ENCODE measurements at regions not wholly inside any gene's neighbourhood (a gene's known extent, or its start where the extent isn't known, plus 50 kb on each side); places are given as distances from the start of the nearest gene placed in this dataset.
A peak's percentile ranks its signal among the peaks of the same experiment; 100 is the strongest.

DNA sequence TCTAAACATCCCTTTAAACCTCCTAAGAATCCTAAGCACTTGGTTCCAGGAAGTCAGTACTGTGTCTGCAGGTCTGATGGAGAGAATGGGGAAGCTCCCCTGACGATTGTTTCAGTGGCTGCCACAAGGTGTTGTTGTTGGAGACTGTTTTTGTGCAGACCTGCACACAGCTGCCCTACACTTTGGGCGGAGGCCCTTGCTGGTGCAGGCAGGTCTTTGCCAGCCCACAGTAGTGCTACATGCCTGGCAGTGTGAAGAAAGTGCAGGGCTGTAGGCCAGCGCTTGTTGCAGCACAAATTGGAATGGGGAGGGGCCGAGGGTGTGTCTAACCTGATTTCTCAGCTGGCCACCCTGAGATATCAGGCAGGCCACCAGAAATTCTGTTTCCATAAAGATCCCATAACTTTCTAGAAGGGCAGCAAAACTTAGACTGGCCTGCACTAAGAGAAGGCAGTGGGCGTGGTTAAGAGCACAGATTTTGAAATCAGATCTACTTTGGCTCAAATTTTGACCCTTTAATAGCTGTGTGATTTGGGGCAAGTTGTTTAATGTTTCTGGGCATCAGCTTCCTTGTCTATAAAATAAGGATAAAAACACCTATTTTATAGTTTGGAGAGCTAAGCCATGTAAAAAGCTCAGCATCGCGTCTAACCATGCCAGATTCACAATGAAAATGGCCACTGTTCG lies 83.7 kb upstream of the SLC1A4 start:
- H3K27me3 ChIP-seq = no peaks in the 10 kb centered on the region
- peaks cover 31% of the 10 kb centered on the region for H3K4me1 ChIP-seq
- H3K9me3 ChIP-seq = no peaks in the 10 kb centered on the region
- no peak for TF ChIP-seq EP300 (IDR thresholded peaks at IDR 0.05)
- TF ChIP-seq POLR2A (IDR thresholded peaks at IDR 0.05) = no peak
- TF ChIP-seq, protein P1, sequence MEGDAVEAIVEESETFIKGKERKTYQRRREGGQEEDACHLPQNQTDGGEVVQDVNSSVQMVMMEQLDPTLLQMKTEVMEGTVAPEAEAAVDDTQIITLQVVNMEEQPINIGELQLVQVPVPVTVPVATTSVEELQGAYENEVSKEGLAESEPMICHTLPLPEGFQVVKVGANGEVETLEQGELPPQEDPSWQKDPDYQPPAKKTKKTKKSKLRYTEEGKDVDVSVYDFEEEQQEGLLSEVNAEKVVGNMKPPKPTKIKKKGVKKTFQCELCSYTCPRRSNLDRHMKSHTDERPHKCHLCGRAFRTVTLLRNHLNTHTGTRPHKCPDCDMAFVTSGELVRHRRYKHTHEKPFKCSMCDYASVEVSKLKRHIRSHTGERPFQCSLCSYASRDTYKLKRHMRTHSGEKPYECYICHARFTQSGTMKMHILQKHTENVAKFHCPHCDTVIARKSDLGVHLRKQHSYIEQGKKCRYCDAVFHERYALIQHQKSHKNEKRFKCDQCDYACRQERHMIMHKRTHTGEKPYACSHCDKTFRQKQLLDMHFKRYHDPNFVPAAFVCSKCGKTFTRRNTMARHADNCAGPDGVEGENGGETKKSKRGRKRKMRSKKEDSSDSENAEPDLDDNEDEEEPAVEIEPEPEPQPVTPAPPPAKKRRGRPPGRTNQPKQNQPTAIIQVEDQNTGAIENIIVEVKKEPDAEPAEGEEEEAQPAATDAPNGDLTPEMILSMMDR (IDR thresholded peaks at IDR 0.05) = no peak
- TF ChIP-seq POLR2AphosphoS5 (IDR thresholded peaks at IDR 0.05) = peak in 1 of 3 donors; percentile 41
- no peak overlapping the region for H3K4me3 ChIP-seq
- 60% methylated on average over 7 of the region's 8 CpGs for WGBS
- H3K27ac ChIP-seq = no peak overlapping the region
- peak in 1 of 2 donors; percentile 49 for DNase-seq (ENCODE audit: low spot score in 2 of 2)
- H3K36me3 ChIP-seq = no peaks in the 10 kb centered on the region

DNA sequence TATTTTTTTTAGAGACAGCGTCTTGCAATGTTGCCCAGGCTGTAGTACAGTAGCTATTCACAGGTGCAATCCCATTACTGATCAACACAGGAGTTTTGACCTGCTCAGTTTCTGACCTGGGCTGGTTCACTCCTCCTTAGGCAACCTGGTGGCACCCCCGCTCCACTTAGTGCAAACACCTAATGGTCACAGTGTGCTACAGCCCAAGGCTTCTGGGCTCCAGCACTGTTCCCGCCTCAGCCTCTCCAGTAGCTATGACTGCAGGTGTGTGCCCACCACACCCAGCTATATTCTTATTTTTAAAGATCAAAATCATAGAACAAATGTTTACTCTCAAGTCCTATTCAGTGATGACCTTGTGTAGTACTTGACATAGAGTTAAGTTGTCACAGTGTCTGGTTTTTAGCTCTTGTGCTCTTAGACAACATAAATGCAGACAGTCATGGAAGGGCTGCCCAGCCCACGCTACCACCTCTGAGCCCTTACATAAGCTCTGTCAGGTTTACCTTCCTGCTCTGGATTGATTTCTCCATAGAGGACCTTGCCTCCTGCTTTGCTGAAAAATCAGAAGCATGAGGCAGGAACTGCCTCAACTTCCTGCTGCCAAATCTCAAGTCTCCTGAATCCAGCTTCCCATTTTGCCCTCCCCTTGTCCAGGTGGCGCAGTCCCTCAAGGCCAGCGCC lies 82.2 kb upstream of the SLC1A4 start:
- Histone ChIP-seq H3K9me3 (no peaks in the 10 kb centered on the region), H3K27ac (no peak overlapping the region), H3K4me1 (peaks cover 35% of the 10 kb centered on the region), H3K27me3 (no peaks in the 10 kb centered on the region), H3K36me3 (no peaks in the 10 kb centered on the region), H3K4me3 (no peak overlapping the region)
- 93% methylated on average over 6 of the region's 6 CpGs for WGBS
- no peak for DNase-seq (ENCODE audit: low spot score in 2 of 2)
- TF ChIP-seq POLR2A (IDR thresholded peaks at IDR 0.05) = no peak
- no peak for TF ChIP-seq POLR2AphosphoS5 (IDR thresholded peaks at IDR 0.05)
- TF ChIP-seq, protein P1 (IDR thresholded peaks at IDR 0.05) = no peak
- TF ChIP-seq EP300 (IDR thresholded peaks at IDR 0.05) = no peak

DNA sequence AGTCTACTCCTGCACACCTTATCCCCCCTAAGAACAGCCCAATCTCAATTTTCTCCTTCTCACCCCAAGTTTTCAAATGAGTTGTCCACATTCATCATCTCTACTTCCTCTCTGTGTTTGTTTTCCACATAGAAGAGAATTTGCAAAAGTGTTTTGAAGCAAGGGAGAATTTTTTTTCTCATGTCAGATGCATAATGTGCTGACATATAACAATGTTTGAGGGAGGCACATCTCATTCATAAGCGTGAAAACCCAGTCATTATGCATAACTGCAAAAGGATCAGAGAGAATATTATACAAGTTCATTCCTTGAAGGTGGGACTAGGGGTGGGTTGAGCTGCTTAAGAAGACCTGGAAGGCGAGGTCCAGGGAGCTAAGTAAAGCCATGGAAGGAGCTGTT lies 80.8 kb upstream of the SLC1A4 start:
- Histone ChIP-seq H3K4me3 (no peak overlapping the region), H3K9me3 (no peaks in the 10 kb centered on the region), H3K36me3 (no peaks in the 10 kb centered on the region), H3K27ac (no peak overlapping the region), H3K27me3 (no peaks in the 10 kb centered on the region), H3K4me1 (peaks cover 35% of the 10 kb centered on the region)
- DNase-seq (ENCODE audit: low spot score in 2 of 2) = no peak
- 98% methylated on average over 2 of the region's 2 CpGs for WGBS
- no peak for TF ChIP-seq EP300 (IDR thresholded peaks at IDR 0.05)
- TF ChIP-seq POLR2AphosphoS5 (IDR thresholded peaks at IDR 0.05) = no peak
- TF ChIP-seq POLR2A (IDR thresholded peaks at IDR 0.05) = no peak
- TF ChIP-seq, protein P1 (IDR thresholded peaks at IDR 0.05) = no peak

DNA sequence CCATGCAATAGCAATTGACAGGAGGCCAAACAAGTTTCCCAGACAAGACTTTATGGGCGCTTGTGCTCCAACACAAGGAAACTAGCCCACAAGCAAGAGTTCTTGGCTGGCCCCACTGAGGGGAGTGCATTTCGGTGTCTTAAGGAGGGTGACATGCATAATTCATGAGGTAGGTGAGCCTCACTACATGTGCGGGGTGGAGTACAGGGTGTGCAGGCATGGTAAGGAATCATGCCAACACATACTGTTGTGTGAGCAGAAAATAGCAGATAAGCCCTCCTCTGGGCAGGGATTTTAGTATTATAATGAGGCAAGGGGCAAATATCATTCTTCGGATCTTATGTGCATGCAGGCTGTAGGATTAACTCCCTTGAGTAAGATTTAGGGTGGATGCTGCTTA lies 78.7 kb upstream of the SLC1A4 start:
- Histone ChIP-seq H3K4me1 (peaks cover 15% of the 10 kb centered on the region), H3K36me3 (no peaks in the 10 kb centered on the region), H3K27me3 (no peaks in the 10 kb centered on the region), H3K9me3 (no peaks in the 10 kb centered on the region), H3K27ac (no peak overlapping the region), H3K4me3 (no peak overlapping the region)
- WGBS = 54% methylated on average over 4 of the region's 4 CpGs
- no peak for DNase-seq (ENCODE audit: low spot score in 2 of 2)
- TF ChIP-seq EP300 (IDR thresholded peaks at IDR 0.05) (no peak), POLR2A (IDR thresholded peaks at IDR 0.05) (no peak), POLR2AphosphoS5 (IDR thresholded peaks at IDR 0.05) (no peak)
- TF ChIP-seq, protein P1 (IDR thresholded peaks at IDR 0.05) = no peak

DNA sequence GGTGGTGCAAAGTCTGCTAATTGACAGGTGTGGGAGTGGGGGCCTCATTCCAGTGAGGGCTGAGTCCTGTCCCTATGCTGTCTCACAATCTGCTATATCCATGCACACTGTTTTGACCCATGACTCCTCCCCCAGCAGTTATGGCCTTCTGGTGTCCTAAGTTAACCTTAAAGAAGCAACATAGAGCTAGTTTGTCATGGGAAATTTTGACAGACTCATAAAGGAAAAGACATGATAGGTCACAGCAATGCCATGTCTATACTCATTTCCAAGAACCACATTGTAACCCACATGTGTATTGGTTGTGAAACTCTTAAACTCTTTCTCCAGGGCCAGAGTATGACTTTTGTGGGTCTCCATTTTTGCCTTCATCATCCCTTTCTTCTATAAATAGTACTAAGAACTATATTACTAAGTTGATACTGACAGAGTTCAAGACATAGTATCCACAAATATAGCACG lies 78.2 kb upstream of the SLC1A4 start:
- peaks cover 10% of the 10 kb centered on the region for H3K4me1 ChIP-seq
- no peaks in the 10 kb centered on the region for H3K9me3 ChIP-seq
- no peak for DNase-seq (ENCODE audit: low spot score in 2 of 2)
- H3K27me3 ChIP-seq = no peaks in the 10 kb centered on the region
- no peaks in the 10 kb centered on the region for H3K36me3 ChIP-seq
- WGBS = 52% methylated on average over 1 of the region's 1 CpG
- no peak overlapping the region for H3K27ac ChIP-seq
- H3K4me3 ChIP-seq = no peak overlapping the region
- TF ChIP-seq, protein P1 (IDR thresholded peaks at IDR 0.05) = no peak
- TF ChIP-seq POLR2A (IDR thresholded peaks at IDR 0.05) (no peak), EP300 (IDR thresholded peaks at IDR 0.05) (no peak), POLR2AphosphoS5 (IDR thresholded peaks at IDR 0.05) (no peak)
